ENCODE measurements at regions not wholly inside any gene's neighbourhood (a gene's known extent, or its start where the extent isn't known, plus 50 kb on each side); places are given as distances from the start of the nearest gene placed in this dataset.

DNA sequence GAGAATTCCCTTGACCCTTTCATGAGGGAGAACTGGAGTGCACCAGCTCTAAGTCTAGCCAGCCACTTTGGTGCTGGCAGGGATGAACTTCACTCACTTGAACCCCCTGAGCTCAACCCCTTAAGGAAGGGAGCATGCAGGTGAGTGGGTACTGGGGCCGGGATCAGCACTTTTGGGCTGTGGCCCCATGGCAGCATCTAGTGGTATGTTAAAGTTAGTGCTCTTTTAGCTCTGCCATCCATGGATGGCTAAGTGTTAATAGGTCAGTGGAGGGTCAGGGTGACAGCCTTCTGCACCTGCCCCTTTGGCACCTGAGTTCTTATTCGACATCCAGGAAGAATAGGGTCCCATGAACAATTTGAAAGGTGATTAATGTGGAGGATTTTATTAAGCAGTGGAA, 689.0 kb upstream of the FSHR start:
- no peak for TF ChIP-seq CTCF (IDR thresholded peaks at IDR 0.05; ENCODE audit: low read length)
- TF ChIP-seq EZH2 (IDR thresholded peaks at IDR 0.05; ENCODE audit: borderline replicate concordance, low read length): no peak

All from OCI-LY1 (cell line).